HFF-Myc (cell line): ENCODE measurements at regions not wholly inside any gene's neighbourhood (a gene's known extent, or its start where the extent isn't known, plus 50 kb on each side); places are given as distances from the start of the nearest gene placed in this dataset.

Experiments used
- DNase-seq: peaks from one replicate; pipeline ENCODE4 v3.0.0-alpha.2; 2011; ENCODE audit warnings: low read depth; ENCODE audit errors: extremely low read depth
- H3K4me3 ChIP-seq: replicated peaks from 2 replicates; pipeline ENCODE4 v1.5.1; 2011; ENCODE audit warnings: low read depth, mild to moderate bottlenecking, control low read depth, low read length
- TF ChIP-seq, protein P1 (sequence below): IDR thresholded peaks from 2 replicates; pipeline ENCODE4 v1.5.1; 2012; ENCODE audit warnings: mild to moderate bottlenecking, low read depth, low read length, control low read depth; ENCODE audit errors: missing control alignments

GRCh38 chr6:14278006-14278405, 160.4 kb downstream of the CD83 start:
- no peak for DNase-seq
- no peak overlapping the region for H3K4me3 ChIP-seq
- TF ChIP-seq, protein P1, sequence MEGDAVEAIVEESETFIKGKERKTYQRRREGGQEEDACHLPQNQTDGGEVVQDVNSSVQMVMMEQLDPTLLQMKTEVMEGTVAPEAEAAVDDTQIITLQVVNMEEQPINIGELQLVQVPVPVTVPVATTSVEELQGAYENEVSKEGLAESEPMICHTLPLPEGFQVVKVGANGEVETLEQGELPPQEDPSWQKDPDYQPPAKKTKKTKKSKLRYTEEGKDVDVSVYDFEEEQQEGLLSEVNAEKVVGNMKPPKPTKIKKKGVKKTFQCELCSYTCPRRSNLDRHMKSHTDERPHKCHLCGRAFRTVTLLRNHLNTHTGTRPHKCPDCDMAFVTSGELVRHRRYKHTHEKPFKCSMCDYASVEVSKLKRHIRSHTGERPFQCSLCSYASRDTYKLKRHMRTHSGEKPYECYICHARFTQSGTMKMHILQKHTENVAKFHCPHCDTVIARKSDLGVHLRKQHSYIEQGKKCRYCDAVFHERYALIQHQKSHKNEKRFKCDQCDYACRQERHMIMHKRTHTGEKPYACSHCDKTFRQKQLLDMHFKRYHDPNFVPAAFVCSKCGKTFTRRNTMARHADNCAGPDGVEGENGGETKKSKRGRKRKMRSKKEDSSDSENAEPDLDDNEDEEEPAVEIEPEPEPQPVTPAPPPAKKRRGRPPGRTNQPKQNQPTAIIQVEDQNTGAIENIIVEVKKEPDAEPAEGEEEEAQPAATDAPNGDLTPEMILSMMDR: no peak

- TF ChIP-seq, protein P1: no peak
- no peak for DNase-seq
Measured at GRCh38 chr6:14278446-14278845, 160.9 kb downstream of the CD83 start.

DNA sequence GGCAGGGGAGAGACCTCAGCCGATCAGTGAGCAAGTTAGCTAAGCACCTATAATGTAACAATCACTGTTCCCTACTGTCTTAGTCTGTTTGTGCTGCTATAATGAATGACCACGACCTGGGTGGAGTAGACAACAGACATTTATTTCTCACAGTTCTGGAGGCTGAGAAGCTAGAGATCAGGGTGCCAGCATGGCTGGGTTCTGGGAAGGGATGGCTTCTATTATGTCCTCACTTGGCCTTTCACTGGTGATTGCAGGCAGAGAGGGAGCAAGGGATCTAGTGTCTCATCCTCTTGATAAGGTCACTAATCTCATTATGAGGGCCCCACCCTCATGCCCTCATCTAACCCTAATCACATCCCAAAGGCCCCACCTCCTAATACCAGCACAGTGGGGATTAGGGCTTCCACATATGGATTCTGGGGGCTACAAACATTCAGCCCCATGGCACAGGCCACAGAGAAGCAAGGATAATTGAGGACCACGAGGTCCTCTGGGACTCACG, 162.5 kb downstream of the CD83 start:
- DNase-seq: no peak
- no peak overlapping the region for H3K4me3 ChIP-seq
- TF ChIP-seq, protein P1: no peak

More at GRCh38 chr6:14278446-14278845, 160.9 kb downstream of the CD83 start:
- H3K4me3 ChIP-seq: no peak overlapping the region

- DNase-seq: no peak
- TF ChIP-seq, protein P1: peak; percentile 16
- no peak overlapping the region for H3K4me3 ChIP-seq
Measured at GRCh38 chr6:14280766-14281293, 163.3 kb downstream of the CD83 start.

DNA sequence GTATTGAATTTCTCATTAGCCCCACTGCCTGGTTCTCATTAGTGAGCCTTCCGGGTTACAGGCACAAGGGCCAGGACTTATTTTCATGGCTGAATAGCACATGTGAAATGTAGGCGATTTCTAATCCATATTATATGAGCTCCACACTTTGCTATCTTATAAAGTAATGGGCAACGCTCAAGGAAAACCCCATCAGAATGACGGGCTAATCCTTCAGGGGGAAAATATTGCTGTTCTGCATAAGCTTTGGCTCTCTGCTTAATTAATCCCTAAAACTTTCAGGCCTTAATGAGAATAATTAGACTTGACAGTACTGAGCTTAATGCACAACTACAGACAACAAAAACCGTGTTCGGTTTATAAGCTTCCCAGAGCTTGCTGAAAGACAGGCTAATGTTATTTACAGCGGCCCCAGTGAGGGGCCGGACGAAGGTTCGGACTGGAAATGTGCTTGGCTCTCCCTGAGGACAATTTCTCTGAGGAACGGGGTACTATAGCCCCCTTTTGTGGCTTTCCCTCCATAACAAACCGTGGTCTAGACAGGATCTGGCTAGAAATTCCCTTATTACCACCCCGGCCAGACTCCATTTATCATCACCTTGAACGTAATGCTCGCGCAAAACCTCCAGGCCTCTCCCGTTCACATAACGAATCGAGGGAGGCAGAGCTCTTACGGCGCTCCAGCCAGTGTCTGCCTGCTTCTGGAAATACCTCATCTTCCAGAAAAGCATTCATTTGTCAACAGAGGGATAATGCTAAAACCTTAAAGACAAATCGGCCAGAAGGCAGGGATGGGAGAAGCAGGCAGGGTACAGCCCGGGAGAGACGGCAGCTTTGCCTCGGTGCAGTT, 164.5 kb downstream of the CD83 start:
- TF ChIP-seq, protein P1: no peak
- no peak overlapping the region for H3K4me3 ChIP-seq
- DNase-seq: no peak

GRCh38 chr6:14282854-14283505, 165.4 kb downstream of the CD83 start:
- no peak overlapping the region for H3K4me3 ChIP-seq
- TF ChIP-seq, protein P1: no peak
- DNase-seq: no peak
